ENCODE measurements at regions not wholly inside any gene's neighbourhood (a gene's known extent, or its start where the extent isn't known, plus 50 kb on each side); places are given as distances from the start of the nearest gene placed in this dataset.

DNA sequence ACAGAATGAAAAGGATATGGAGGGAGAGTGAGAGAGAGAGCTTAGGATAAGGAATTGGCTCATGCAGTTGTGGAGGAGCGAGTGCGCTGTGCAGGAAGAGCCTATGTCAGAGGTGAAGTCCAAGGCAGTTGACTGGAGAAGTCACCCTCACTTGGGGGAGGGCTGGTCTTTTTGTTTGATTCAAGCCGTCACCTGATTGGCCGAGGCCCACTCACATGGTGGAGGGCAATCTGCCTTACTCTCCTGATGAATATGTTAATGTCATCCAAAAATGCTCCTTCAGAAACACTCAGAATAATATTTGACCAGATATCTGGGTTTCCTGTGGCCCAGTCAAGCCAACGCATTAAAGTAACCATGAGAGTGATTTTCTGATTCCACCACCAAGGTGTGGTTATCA is 131.7 kb downstream of the KATNIP start:
- no peak for TF ChIP-seq ZNF384 (IDR thresholded peaks at IDR 0.05)
- TF ChIP-seq SP1 (IDR thresholded peaks at IDR 0.05) = no peak
- TF ChIP-seq CTBP1 (IDR thresholded peaks at IDR 0.05; ENCODE audit: borderline replicate concordance) = no peak
- no peak for TF ChIP-seq ELF4 (IDR thresholded peaks at IDR 0.05)
- TF ChIP-seq BHLHE40 (IDR thresholded peaks at IDR 0.05; ENCODE audit: borderline replicate concordance) = no peak
- TF ChIP-seq HDGF (IDR thresholded peaks at IDR 0.05; ENCODE audit: borderline replicate concordance) = no peak
- TF ChIP-seq FOXA1 (IDR thresholded peaks at IDR 0.05) = no peak
- TF ChIP-seq FOXM1 (IDR thresholded peaks at IDR 0.05; ENCODE audit: borderline replicate concordance) = no peak
- no peak for TF ChIP-seq LEF1 (IDR thresholded peaks at IDR 0.05; ENCODE audit: borderline replicate concordance)

All from HEK293T (cell line).